Hippocampal formation (tissue), 2 donors: ENCODE measurements at regions not wholly inside any gene's neighbourhood (a gene's known extent, or its start where the extent isn't known, plus 50 kb on each side); places are given as distances from the start of the nearest gene placed in this dataset.

Experiments used
- DNase-seq, 2 donors: peaks; one replicate each; lab custom pipeline; 2025; lab: John Stamatoyannopoulos, UW

DNA sequence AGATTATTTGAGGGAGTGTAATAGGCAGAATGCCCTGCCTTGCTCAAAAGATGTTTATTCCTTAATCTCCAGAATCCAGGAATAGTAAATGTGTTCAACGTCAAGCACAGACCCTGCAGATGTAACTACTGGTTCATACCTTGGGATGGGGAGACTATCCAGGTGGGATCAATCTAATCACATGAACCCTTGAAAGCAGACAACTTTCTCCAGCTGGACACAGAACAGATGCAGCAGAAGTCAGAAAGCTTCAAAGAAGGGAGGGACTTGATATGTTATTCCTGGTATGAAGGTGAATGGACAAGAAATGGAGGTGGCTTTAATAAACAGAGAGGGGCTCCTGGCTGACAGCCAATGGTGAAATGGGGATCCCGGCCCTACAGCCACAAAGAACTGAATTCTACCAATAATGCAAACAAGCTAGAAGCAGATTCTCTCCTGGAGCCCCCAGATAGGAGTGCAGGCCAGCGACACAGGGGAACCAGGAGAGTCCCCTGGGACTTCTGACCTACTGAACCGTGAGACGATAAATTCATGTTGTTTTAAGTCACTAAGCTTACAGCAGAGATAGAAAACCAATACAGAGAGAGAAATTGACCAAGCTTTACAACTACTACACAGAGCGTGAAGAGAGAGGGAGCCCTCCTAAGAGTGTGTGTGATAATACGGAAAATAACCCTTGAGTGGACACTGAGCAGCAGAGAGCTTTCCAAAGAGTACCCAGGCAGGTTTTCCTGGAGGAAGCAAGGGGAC is 133.5 kb upstream of the TMEM132C start:
- DNase-seq: no peak

DNA sequence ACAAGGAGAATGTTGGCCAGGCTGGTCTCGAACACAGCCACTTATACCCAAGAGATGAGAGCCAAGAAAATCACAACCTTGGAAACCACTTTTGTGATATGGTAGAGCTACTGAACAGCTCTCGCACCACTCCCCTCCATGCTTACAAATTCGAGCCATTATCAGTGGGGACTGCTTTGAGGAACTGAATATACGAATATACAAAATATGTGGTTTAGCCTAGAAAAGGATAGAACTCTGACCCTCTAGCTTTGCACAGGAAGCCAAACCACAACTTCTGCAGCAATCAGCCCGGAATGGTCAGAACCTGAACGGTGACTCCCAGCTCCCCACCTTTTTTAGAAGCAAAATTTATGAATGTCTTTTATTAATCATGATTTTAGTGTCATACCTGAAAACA is 129.8 kb upstream of the TMEM132C start:
- DNase-seq: no peak

DNA sequence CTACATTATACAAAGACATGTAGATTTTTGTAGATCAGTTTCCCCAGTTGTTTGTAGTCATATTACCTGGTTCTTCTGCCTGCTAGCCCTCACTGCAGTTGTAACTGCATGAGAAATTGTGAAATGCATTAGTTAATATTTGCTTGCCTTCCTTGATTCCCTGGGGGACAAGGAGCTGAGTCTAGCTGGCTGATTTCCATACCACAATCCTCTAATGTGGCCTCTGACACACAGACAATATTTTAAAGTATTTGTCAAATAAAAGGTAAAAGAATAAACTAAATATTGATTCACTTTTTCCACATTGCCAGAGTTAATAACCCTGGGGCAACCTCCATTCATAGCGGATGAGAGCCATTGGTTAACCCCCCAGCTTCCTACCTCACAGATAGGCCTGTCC is 128.8 kb upstream of the TMEM132C start:
- DNase-seq: no peak

DNA sequence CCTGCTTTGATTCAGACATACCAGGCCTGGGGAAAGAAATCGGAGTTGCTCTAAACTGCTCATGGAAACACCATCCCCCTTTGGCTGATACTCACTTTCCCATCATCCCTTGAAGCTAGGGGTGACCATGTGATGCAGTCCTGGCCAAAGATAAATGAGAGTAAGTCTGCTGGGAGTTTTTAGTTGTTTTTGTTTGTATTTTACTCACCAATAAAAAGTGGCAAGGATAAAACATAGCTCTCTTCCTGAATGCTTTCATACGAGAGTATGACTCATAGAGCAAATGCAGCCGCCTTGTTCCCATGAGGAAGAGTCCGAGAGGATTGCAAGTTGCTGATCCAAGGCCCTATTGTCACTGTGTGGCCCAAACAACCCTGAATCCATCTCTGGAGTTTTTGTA is 126.4 kb upstream of the TMEM132C start:
- no peak for DNase-seq

DNA sequence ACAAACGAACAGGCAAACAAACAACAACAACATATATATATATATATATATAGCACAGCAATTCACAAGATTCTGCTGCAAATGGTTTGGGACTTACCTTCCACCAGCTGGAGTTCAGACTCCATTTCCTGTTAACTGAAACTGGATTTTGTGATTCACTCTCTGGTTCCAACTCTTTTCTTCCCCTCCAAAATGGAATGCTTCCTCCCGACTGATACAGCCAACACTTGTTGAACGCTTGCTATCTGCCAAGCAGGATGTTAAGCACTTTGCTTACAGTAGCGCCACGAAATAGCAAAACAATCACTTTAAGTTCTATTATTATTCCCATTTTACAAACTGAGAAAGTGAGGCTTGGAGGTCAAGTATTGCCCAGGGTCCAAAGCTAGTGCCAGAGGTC is 116.0 kb upstream of the TMEM132C start:
- no peak for DNase-seq

DNA sequence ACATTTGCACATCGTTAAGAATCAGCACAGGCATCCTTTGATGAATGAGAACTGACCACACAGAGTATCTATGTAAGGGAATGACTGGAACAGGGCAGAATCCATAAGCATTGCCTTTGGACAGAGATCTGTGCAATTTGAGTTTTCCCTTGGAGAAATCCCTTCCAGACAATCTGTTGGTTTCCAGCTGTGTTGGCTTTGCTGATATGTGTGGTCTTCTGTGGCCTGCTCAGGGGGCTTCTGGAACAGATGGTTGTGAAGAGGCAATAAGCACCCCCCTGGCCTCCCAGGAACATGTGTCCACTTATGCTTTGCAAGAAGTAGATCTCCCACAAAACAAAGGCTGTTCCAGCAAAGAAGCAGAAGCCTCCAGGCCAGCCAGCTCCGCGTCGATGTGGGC is 111.4 kb upstream of the TMEM132C start:
- DNase-seq: no peak

DNA sequence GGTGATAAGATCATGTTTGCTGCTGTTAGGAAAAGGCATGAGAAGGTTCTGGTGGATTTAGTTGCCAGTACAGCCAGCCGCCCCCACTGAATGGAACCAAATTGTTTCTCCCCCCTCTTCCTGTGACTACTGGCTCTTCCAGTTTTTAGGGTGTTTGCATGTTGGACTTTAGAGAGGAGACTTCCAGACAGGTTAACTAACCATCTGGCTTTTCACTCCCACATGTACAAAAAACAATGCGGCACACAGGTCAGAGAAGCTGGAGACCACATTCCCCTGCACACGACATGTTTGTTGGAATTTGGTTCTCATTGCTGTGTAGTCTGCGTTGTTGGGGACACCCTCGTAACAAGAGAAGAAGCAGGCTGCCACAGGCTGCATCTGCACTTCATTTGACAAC is 103.9 kb upstream of the TMEM132C start:
- DNase-seq: no peak

DNA sequence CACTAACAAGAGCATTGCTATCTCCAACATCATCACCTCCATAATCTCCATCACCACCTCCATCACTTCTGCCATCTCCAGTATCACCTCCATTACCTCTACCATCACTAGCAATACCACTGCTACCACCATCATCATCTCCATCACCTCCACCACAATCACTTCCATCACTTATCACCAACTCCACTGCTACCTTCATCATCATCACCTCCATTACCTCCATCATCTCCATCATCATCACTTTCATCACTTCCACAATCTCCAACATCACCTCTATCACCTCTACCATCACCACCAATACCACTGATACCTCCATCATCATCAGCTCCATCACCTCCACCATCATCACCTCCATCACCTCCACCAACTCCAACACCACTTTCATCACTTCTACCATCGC is 102.4 kb upstream of the TMEM132C start:
- DNase-seq: no peak

DNA sequence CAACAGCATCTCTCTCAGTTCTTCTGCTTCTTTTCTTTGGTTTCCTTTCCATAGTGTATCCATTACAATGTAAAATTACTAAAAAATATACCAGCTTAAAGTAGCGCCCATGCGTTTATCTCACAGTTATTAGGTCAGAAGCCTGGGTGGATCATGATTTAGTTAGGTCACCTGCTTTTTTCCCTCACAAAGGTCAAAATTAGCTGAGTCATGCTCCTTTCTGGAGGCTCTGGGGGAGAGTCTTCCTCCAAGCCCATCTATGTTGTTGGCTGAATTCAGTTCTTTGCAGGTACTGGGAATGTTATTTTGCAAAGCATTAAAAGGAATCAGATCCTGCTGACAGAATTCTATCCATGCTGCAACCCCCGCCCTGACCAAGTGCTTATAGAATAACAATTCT is 101.6 kb upstream of the TMEM132C start:
- DNase-seq: no peak

DNA sequence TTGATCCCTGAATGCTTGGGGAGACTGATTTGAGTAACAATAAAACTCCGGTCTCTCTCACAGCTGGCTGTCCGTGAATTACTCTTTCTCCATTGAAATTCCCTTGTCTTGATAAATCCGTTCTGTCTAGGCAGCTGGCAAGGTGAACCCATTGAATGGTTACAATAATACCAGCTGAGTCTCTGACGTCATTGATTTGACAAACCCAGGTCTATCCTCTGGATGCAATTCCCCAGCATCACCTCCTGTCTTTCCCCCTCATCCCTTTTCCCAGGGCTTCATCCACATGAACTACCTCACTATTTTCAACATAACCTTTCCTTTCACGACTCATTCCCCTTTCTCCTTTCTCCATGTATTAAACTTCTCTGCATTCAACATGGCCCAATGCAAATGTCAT is 98.7 kb upstream of the TMEM132C start:
- no peak for DNase-seq

DNA sequence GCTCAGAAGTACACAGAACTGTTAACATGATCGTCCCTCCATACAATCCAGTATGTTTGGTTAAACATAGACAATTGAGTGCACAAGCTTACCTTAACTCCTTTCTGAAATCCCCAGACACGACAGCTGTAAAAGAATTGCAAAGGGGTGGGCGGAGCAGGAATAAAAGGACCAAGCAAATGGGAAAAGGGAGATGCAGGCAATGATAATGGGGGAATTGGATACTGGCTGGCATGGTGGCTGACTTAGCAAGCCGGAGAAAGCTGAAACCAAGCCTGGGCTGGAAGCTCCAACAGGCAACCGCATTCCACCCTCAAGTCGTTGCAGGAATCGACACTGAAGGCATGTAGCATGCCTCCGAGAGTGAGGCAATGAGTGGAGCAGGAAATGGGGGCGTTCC is 96.8 kb upstream of the TMEM132C start:
- no peak for DNase-seq

DNA sequence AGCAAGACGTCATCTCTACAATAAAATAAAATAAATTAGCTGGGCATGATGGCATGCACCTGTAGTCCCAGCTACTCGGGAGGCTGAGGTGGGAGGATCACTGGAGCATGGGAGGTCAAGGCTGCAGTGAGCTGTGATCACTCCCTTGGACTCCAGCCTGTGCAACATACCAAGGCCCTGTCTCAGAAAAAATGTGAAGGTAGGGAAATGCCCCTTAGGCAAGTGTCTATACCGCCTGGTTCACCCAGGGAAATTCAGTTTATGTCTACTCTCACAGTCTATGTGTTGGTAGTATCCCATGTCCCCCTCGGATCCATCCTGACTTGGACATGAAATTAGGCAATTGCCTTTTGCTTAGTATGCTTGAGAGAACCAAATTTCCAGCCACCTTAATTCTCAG is 88.4 kb upstream of the TMEM132C start:
- DNase-seq: no peak

DNA sequence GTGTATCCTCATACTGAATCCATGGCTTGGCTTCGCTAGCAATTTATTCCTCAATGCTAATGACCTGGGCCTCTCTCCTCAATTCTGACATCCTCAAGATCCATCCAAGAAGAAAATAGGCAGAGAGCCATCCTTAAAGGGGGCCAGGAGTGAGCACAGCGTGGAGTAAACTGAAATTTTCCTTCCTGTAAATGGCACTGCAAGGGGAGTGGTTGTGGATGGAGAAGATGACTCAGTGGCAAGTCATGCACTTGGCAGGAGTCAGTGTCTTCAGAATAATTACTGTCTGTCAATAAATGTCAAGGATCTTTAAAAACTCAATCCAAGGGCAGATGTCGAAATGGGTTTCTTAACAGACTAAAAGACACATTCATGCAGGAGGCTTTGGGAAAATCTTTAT is 88.0 kb upstream of the TMEM132C start:
- DNase-seq: no peak

DNA sequence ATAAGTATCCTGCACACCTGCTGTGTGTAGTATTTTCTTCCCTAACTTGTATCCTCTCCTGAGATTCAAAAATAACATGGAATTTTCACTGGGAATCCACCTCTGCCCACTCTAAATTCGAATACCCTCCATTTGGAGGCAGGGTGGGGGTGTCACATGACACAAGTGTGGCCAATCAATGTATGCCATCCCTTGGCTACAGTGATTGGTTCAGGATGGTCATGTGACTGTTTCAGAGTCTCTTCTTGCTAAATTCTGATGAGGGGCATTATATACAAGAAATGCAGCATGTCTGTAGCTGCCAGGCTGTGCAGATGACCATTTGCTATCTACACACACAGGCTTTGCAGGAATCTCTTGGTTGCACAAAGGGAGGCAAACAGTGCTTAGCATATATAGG is 86.8 kb upstream of the TMEM132C start:
- DNase-seq: no peak

DNA sequence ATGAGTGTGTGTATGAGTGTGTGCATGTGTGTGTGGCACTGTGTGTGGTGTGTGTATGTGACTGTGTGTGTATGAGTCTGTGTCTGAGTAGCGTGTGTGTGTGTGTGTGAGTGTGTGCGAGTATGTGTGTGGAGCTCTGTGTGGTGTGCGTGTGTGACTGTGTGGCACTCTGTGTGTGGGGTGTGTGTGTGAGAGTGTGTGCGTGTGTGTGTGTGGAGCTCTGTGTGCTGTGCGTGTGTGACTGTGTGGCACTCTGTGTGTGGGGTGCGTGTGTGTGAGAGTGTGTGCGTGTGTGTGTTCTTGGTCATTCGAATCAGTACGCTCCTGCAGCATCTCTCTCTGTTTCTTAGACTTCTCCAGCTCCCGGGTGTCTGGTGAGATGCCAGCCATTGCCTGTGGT is 76.9 kb upstream of the TMEM132C start:
- DNase-seq: no peak

DNA sequence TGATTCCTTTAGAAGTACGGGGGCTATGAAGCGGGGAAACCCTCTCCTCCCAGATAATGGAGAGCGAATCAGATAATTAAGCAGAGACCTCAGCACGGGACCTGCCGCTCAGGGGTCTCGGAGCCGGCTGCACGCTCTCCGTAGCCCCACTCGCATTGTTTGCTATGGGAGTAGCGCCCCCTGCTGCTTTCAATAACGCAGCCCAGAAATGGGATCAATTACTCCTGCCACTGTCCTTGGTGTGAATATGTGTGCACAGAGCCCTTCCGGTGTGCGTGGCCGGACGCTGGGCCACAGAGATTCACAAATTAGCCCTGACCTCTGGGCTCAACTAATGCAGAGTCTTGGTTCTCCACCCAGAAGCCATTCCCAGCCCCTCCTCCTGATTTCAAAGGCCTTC is 76.4 kb upstream of the TMEM132C start:
- peak in 1 of 2 donors; percentile 10 for DNase-seq

DNA sequence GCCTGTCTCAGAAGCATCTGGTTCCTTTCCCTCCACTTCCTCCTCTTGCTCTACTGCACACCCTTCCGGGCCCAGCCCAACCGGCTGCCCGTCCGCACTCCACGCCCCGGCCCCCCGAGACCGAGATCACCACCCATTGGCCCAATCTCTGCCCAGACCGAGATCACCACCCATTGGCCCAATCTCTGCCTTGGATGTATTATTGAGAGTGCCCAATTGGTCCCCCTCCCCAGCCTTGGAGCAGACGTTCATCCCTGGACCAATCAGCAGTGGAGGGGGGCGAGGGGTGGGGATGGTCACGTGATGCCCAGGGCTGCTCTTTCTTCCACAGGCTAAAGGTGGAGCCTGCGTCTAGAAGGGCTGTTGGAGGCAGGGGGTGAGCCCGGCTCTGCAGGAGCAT is 75.6 kb upstream of the TMEM132C start:
- no peak for DNase-seq

DNA sequence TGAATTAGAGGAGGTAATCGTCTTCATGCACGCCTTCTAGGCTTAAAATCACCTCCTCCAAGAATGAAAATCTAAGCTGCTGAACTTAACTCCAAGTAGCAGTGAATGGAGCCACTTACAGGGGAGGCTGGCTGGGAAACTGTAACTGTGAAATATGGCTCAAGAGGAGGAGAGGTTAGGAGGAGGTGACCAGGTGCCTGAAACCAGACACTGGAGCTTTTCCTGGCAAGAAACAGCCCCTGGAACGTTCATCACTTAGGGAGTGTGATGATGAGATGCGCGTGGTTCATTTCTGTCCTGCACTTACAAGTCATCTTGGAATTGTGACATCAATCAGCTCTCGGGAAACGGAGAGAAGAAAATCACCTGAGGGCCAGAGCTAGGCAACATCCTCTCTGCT is 62.3 kb upstream of the TMEM132C start:
- DNase-seq: no peak

DNA sequence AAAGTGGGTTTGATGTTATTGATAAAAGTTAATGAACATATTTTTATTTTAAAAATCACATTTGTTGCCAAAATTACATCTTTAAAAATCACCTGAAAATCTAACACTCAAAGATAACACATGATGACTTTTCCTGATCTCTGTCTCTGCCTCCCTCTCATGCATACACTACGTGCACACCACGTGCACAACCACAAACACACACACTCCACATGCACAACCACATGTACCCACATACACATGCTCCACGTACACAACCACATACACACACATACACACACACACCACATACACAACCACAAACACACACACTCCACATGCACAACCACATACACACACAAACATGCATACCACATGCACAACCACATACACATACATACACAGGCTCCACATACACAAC is 61.8 kb upstream of the TMEM132C start:
- DNase-seq: no peak

DNA sequence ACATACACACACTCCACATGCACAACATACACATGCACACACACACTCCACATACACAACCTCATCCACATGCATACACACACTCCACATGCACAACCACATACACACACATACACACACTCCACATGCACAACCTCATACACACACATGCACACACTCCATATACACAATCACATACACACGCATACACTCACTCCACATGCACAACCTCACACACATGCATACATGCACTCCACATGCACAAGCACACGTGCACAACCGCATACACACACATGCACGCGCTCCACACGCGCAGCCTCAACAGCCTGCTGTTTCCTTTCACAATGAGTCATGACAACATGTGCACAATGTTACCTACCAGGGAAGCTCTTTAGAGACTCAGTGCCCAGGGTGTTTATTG is 61.2 kb upstream of the TMEM132C start:
- DNase-seq: no peak
